Stimulated activated naive CD4-positive, alpha-beta T cell treated with Interleukin-2 at 50 U/mL for 16 hours (primary cell): ENCODE measurements at regions not wholly inside any gene's neighbourhood (a gene's known extent, or its start where the extent isn't known, plus 50 kb on each side); places are given as distances from the start of the nearest gene placed in this dataset.
"Not testable (repeated sequence)": the region's sequence is repeated elsewhere in the genome, so short reads cannot be mapped to it uniquely, and the experiment has no call there.

Experiments used
- DNase-seq: peaks from one replicate; lab custom pipeline; 2025; lab: John Stamatoyannopoulos, UW

DNA sequence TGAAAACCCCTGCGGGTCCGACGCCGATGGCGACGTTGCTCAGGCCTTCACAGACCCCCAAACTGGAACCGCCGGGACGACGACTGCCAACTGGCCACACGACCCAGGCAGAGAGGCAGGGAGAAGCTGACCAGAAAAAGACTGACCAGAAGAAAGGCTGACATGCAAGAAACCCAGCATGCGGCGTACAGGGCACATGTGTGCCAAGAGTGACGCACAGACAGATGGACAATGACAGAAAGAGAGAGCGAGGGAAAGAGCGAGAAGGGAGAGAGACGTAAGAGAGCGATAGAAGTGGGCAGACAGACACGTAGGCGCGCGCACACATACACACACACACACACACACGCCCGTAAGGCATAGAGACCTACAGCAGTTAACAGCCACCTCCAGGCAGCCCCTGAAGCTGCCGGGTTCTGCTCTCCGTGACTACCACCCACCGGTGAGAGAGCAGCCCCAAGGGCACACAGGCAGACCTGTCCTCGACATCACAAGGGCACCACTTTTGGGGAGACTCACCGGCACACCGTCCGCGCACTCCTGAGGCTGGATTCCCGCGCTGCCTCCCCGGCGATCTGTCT lies 67.2 kb upstream of the ZNF527 start:
- DNase-seq = no peak

GRCh38 chr19:37304190-37304883 lies 66.6 kb upstream of the ZNF527 start:
- no peak for DNase-seq

- no peak for DNase-seq
Observed at GRCh38 chr19:37304884-37305255, 66.0 kb upstream of the ZNF527 start.

- DNase-seq = no peak
Observed at GRCh38 chr19:37306383-37306963, 64.4 kb upstream of the ZNF527 start.

DNA sequence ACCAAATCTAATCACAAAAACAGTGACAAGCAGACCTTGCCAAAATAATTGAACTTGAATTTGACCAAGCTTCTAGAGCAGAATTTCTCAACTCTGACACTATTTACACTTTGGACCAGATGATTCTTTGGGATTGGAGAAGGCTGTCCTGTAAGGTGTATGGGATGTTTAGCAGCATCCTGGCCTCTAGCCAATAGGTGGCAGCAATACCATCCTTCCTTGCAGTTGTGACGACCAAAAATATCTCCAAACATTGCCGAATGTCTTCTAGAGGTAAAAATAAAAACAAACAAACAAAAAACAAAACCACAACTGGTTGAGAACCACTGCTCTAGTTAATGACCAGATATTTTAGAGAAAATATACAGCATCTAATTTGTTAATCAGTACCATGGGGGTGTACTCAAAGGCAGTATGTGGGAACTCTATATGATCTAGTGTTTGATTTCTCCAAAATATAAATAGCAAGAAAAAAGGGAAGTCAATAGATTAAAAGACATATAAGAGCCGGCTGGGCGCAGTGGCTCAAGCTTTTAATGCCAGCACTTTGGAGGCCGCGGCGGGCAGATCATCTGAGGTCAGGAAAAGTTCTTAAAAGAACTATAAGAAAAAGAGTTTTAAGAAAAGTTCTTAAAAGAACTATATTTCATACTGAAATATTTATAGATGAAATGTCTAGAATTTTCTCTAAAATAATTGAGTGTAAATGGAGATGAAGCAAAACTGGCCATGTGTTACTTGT lies 60.9 kb upstream of the ZNF527 start:
- DNase-seq = peak; percentile 0

DNA sequence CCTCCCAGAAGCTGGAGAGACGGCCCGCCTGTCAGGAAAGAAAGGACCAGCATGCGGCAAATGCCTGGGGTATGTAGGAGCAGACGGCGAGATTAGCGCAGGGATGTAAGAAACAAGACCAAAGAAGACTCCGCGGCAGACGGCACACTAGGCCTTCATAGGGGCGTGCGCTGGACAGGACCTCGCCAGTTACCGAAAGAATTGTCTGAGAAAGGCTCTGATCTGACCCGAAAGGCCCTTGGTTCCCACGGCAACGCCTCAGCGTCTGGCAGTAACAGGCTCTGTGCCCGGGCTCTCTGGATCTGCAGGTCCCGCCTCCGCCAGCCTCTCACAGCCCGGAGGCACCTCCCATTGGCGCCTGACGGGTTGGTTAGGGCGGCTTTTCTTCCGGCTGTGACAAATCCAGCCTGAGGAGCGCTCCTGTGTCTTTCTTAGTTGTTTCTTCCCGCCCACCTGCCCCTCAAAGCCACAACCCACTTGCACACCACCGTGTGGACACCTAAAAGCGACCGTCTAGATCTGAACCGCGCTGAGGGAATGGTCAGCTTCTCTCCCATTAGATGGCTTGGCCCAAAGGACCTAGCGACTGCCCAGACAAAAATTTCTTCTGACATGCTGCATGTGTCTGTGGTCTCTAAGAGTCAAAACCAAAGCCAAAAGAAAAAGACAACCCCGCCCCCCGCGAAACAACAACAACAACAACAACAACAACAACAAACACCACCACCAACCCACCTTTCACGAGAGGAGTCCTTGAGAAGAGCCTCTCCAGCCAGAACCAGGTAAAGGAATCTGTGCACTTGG lies 58.2 kb upstream of the ZNF527 start:
- peak; percentile 58 for DNase-seq

- no peak for DNase-seq
Observed at GRCh38 chr19:37313335-37313627, 57.6 kb upstream of the ZNF527 start.

GRCh38 chr19:37317403-37318209 lies 53.3 kb upstream of the ZNF527 start:
- DNase-seq = peak; percentile 92

DNA sequence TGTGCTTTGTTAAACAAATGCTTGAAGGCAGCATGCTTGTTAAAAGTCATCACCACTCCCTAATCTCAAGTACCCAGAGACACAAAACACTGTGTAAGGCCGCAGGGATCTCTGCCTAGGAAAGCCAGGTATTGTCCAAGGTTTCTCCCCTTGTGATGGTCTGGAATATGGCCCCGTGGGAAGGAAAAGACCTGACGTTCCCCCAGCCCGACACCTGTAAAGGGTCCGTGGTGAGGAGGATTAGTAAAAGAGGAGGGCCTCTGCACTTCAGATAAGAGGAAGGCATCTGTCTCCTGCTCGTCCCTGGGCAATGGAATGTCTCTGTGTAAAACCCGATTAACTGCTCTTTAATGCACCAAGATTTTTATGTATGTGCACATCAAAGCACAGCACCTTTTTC lies 49.9 kb upstream of the ZNF527 start:
- DNase-seq = not testable (repeated sequence)
